ENCODE measurements at regions not wholly inside any gene's neighbourhood (a gene's known extent, or its start where the extent isn't known, plus 50 kb on each side); places are given as distances from the start of the nearest gene placed in this dataset.

GRCh38 chr4:125459531-125459930 lies 144.8 kb downstream of the FAT4 start:
- no peaks in the 10 kb centered on the region for H3K9me3 ChIP-seq (ENCODE audit: severe bottlenecking)
- H3K27me3 ChIP-seq (ENCODE audit: insufficient read depth, low read depth, severe bottlenecking) = no peaks in the 10 kb centered on the region
- no peak for DNase-seq
- H3K4me3 ChIP-seq (ENCODE audit: low read depth, low read length) = no peak overlapping the region
- H3K36me3 ChIP-seq = no peaks in the 10 kb centered on the region
- H3K27ac ChIP-seq = no peak overlapping the region
- no peak for TF ChIP-seq CTCF (IDR thresholded peaks at IDR 0.05; ENCODE audit: low read depth, low read length)

- Histone ChIP-seq H3K4me3 (ENCODE audit: low read depth, low read length) (no peak overlapping the region), H3K36me3 (no peaks in the 10 kb centered on the region), H3K27ac (no peak overlapping the region), H3K27me3 (ENCODE audit: insufficient read depth, low read depth, severe bottlenecking) (no peaks in the 10 kb centered on the region), H3K9me3 (ENCODE audit: severe bottlenecking) (no peaks in the 10 kb centered on the region)
- TF ChIP-seq CTCF (IDR thresholded peaks at IDR 0.05; ENCODE audit: low read depth, low read length) = no peak
- no peak for DNase-seq
Measured at GRCh38 chr4:125461676-125462363, 147.1 kb downstream of the FAT4 start.

- Histone ChIP-seq H3K4me3 (ENCODE audit: low read depth, low read length) (no peak overlapping the region), H3K27me3 (ENCODE audit: insufficient read depth, low read depth, severe bottlenecking) (no peaks in the 10 kb centered on the region), H3K9me3 (ENCODE audit: severe bottlenecking) (no peaks in the 10 kb centered on the region), H3K36me3 (no peaks in the 10 kb centered on the region), H3K27ac (no peak overlapping the region)
- no peak for TF ChIP-seq CTCF (IDR thresholded peaks at IDR 0.05; ENCODE audit: low read depth, low read length)
- no peak for DNase-seq
Measured at GRCh38 chr4:125464146-125464545, 149.4 kb downstream of the FAT4 start.

GRCh38 chr4:125481334-125482045 lies 166.7 kb downstream of the FAT4 start:
- TF ChIP-seq CTCF (IDR thresholded peaks at IDR 0.05; ENCODE audit: low read depth, low read length) = no peak
- H3K4me3 ChIP-seq (ENCODE audit: low read depth, low read length) = no peak overlapping the region
- no peaks in the 10 kb centered on the region for H3K9me3 ChIP-seq (ENCODE audit: severe bottlenecking)
- H3K36me3 ChIP-seq = no peaks in the 10 kb centered on the region
- H3K27me3 ChIP-seq (ENCODE audit: insufficient read depth, low read depth, severe bottlenecking) = no peaks in the 10 kb centered on the region
- H3K27ac ChIP-seq = no peak overlapping the region
- DNase-seq = no peak

- no peak for DNase-seq
- Histone ChIP-seq H3K27ac (no peak overlapping the region), H3K36me3 (no peaks in the 10 kb centered on the region), H3K9me3 (ENCODE audit: severe bottlenecking) (no peaks in the 10 kb centered on the region), H3K27me3 (ENCODE audit: insufficient read depth, low read depth, severe bottlenecking) (no peaks in the 10 kb centered on the region), H3K4me3 (ENCODE audit: low read depth, low read length) (no peak overlapping the region)
- TF ChIP-seq CTCF (IDR thresholded peaks at IDR 0.05; ENCODE audit: low read depth, low read length) = no peak
Measured at GRCh38 chr4:125482822-125483221, 168.1 kb downstream of the FAT4 start.
